Suprapubic skin (tissue), 4 donors: ENCODE measurements at regions not wholly inside any gene's neighbourhood (a gene's known extent, or its start where the extent isn't known, plus 50 kb on each side); places are given as distances from the start of the nearest gene placed in this dataset.
"Not testable (repeated sequence)": the region's sequence is repeated elsewhere in the genome, so short reads cannot be mapped to it uniquely, and the experiment has no call there.

Experiments used
- DNase-seq, 2 donors: peaks; one replicate each; pipeline ENCODE4 v3.0.0-alpha.2; 2019; ENCODE audit warnings: low spot score in 2 of 2
- H3K27ac ChIP-seq: fragments of 200-600 bp; sonication (generic); one replicate; pipeline ENCODE4 v1.5.1; 2019
- H3K27me3 ChIP-seq: fragments of 200-600 bp; sonication (generic); one replicate; pipeline ENCODE4 v1.5.1; 2019
- H3K36me3 ChIP-seq: fragments of 200-600 bp; sonication (generic); one replicate; pipeline ENCODE4 v1.5.1; 2019
- H3K4me1 ChIP-seq: fragments of 200-600 bp; sonication (generic); one replicate; pipeline ENCODE4 v1.5.1; 2019
- H3K4me3 ChIP-seq: fragments of 200-600 bp; sonication (generic); one replicate; pipeline ENCODE4 v1.5.1; 2019; ENCODE audit warnings: mild to moderate bottlenecking
- H3K9me3 ChIP-seq: fragments of 200-600 bp; sonication (generic); one replicate; pipeline ENCODE4 v1.5.1; 2019
- EP300 ChIP-seq: sonication (generic); formaldehyde crosslinking; IDR thresholded peaks from one replicate; pipeline ENCODE4 v1.6.1; 2017; ENCODE audit warnings: antibody characterized with exemption
- POLR2A ChIP-seq, 2 donors: fragments of 450-650 bp; IDR thresholded peaks; one replicate each; pipeline ENCODE4 v1.6.1; 2017; ENCODE audit warnings: antibody characterized with exemption in 2 of 2, mild to moderate bottlenecking in 2 of 2, moderate library complexity in 2 of 2
- POLR2AphosphoS5 ChIP-seq, 3 donors: sonication (generic); formaldehyde crosslinking; IDR thresholded peaks; one replicate each; pipeline ENCODE4 v1.6.1; 2017; ENCODE audit warnings: antibody characterized with exemption in 3 of 3
- WGBS: methylation state at CpG from one replicate; pipeline ENCODE4 v1.1.5; 2018; 5-methylcytosine and 5-hydroxymethylcytosine counted together
- TF ChIP-seq, protein P1 (sequence below), 2 donors: fragments of 200-600 bp in 1 of 2; fragments of 450-650 bp in 1 of 2; sonication (generic) in 1 of 2; IDR thresholded peaks; one replicate each; pipeline ENCODE4 v1.5.1; 2016 to 2019; ENCODE audit warnings: antibody characterized with exemption in 2 of 2, mild to moderate bottlenecking in 1 of 2, moderate library complexity in 1 of 2

DNA sequence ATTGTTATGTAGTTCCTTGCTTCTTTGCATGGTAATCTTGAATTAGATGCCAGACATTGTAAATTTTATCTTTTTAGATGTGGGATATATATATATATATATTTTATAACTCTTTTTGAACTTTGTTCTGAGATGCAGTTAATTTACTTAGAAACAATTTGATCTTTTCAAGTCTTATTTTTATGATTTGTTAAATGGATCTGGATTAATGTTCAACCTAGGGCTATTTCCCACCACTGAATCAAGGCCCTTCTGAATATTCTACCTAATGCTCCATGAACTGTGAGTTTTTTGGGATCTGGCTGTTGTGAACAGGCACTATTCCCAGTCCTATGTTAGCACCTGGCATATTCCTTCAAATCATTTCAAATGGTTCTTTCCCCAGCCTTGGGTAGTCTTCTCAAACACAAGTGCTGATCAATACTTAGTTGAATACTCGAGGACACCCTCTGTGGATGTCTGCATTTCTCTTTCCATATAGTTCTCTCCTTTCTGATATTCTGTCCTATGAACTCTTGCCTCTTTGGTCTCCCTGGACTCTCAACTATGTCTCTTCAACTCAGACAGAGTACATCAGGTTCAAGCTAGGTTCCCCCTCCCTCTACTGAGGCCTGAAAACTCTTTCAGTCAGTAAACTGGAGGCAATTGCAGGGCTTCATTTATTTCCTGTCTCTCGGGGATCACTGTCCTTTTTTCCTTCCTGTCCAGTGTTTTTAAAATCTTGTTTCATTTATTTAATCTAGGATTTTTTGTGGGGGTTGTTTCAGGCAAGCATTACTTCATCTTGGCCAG is 1538.1 kb downstream of the KHDRBS2 start:
- not testable (repeated sequence) for H3K27ac ChIP-seq, H3K4me3 ChIP-seq, H3K9me3 ChIP-seq, H3K4me1 ChIP-seq, H3K27me3 ChIP-seq, DNase-seq, H3K36me3 ChIP-seq
- WGBS: 51% methylated on average over 2 of the region's 2 CpGs

DNA sequence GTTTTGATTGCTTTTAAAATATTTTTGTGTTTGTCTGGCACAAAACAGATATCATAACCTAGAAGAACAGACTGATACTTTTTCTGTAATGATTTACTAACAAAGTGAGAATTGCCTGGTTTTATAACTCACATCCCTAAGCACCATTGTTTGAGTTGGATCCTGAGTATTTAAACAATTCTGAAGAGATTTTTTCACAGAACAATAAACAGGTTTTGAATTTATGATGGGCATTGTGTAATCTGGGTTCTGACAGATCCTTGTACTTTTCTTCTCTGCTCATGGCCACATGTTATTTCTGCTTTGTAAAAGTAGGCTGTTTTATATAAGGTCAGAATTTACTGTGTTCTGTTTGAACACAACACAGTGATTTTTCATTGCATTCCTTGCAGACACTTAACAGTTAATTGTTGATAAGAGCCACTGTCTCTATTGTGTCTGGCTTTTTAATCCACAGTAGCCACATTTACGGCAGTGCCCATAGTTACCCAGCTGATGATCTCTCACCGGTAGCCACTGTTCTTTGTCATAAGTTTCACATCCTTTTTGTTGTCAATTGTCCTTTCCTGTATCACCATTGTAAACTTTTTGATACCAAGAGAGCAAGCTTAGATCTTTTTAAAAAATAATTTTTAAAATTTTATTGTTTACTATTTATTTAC is 1548.1 kb downstream of the KHDRBS2 start:
- 69% methylated on average over 2 of the region's 2 CpGs for WGBS

DNA sequence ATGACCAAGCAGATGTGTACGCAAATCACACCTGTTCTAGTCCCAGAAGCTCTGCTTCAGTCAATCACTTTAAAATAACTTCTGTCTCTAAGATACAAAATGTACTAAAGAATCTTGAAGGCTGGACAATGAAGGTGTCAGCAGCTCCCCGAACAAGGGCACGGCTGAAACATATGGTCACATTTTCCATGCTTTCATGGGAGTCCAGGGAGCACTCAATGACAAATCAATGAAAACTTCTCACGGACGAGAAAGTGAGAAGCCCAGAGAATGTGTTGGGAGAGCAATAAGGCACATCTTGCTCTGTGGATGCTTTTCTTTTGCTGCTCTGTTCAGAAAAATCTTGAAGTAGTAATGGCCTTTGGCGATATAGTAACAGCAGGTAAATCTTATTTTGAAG is 1548.7 kb downstream of the KHDRBS2 start:
- not testable (repeated sequence) for H3K9me3 ChIP-seq, H3K27me3 ChIP-seq, DNase-seq, H3K27ac ChIP-seq, H3K4me1 ChIP-seq, H3K4me3 ChIP-seq, H3K36me3 ChIP-seq
- WGBS: 71% methylated on average over 6 of the region's 6 CpGs

More for the DNA sequence above, 1548.1 kb downstream of the KHDRBS2 start:
- not testable (repeated sequence) for H3K9me3 ChIP-seq, H3K27ac ChIP-seq, H3K27me3 ChIP-seq, H3K4me3 ChIP-seq, DNase-seq, H3K4me1 ChIP-seq, H3K36me3 ChIP-seq

DNA sequence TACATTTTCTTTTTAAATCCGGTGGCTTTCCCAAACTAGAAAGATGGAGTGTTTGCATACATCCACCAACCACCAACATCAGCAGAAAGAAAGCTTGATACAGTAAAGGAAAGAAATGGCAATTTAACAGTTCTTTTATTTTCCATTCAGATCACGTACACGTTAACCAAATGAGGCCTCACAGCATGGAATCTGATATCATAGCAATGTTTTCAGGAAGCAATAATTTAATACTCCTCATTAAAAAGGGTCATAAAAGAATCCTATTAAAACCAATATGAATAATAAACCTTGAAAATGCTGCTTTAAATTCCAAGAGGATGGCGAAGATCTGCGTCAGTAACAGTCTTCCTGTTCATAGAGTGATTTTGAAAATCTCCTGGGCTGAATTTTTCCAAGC is 1562.1 kb downstream of the KHDRBS2 start:
- H3K27me3 ChIP-seq, H3K4me3 ChIP-seq, H3K4me1 ChIP-seq, DNase-seq, H3K36me3 ChIP-seq, H3K9me3 ChIP-seq, H3K27ac ChIP-seq: not testable (repeated sequence)
- 66% methylated on average over 5 of the region's 5 CpGs for WGBS

DNA sequence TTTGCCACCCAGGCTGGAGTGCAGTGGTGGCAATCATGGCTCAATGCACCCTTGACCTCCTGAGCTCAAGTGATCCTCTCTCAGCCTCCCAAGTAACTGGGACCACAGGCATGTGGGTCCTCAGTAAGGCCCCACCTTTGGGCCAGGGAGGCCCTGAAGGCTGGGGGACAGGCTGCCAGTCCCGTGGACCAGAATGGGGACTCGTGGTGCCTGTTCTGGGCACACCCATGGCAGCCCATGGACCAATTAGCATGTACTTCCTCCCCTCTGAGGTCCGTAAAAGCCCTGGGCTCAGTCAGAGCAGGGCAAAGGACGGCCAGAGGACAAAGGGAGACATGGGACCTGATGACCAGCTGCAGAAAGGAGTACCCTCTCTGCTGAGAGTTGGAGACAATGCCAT is 1590.8 kb downstream of the KHDRBS2 start:
- TF ChIP-seq POLR2A (IDR thresholded peaks at IDR 0.05) (no peak), POLR2AphosphoS5 (IDR thresholded peaks at IDR 0.05) (no peak), EP300 (no peak)
- TF ChIP-seq, protein P1, sequence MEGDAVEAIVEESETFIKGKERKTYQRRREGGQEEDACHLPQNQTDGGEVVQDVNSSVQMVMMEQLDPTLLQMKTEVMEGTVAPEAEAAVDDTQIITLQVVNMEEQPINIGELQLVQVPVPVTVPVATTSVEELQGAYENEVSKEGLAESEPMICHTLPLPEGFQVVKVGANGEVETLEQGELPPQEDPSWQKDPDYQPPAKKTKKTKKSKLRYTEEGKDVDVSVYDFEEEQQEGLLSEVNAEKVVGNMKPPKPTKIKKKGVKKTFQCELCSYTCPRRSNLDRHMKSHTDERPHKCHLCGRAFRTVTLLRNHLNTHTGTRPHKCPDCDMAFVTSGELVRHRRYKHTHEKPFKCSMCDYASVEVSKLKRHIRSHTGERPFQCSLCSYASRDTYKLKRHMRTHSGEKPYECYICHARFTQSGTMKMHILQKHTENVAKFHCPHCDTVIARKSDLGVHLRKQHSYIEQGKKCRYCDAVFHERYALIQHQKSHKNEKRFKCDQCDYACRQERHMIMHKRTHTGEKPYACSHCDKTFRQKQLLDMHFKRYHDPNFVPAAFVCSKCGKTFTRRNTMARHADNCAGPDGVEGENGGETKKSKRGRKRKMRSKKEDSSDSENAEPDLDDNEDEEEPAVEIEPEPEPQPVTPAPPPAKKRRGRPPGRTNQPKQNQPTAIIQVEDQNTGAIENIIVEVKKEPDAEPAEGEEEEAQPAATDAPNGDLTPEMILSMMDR (IDR thresholded peaks at IDR 0.05): no peak
- WGBS: no CpG with 5 or more reads among the region's 4 CpGs

DNA sequence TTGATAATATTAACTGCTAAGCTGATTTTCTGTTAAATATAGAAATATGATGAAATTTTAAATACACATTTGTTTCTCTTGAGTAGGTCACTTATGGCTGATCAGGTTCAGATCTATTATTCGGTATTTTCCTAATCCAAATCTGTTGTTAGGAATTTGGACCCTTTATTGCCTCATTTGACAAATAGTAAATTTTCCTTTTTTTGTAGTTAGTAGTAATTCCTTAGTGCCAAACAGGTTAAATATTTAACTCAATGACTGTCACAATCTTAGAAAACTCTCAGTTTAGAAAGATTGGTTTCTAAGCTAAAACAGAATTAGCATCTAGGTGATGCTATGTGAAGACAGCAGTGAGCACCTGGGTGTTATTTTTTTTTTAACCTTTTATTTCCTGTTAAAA is 1598.9 kb downstream of the KHDRBS2 start:
- no peak overlapping the region for H3K27ac ChIP-seq
- no peaks in the 10 kb centered on the region for H3K27me3 ChIP-seq
- H3K4me3 ChIP-seq: no peak overlapping the region
- WGBS: 75% methylated on average over 1 of the region's 1 CpG
- TF ChIP-seq, protein P1 (IDR thresholded peaks at IDR 0.05): no peak
- no peaks in the 10 kb centered on the region for H3K36me3 ChIP-seq
- no peaks in the 10 kb centered on the region for H3K4me1 ChIP-seq
- no peak for DNase-seq
- H3K9me3 ChIP-seq: no peaks in the 10 kb centered on the region

More for the DNA sequence above, 1590.8 kb downstream of the KHDRBS2 start:
- H3K27me3 ChIP-seq: no peaks in the 10 kb centered on the region
- peaks cover 4% of the 10 kb centered on the region for H3K9me3 ChIP-seq
- no peak for DNase-seq
- no peaks in the 10 kb centered on the region for H3K36me3 ChIP-seq
- H3K27ac ChIP-seq: no peak overlapping the region
- H3K4me3 ChIP-seq: no peak overlapping the region
- H3K4me1 ChIP-seq: no peaks in the 10 kb centered on the region

DNA sequence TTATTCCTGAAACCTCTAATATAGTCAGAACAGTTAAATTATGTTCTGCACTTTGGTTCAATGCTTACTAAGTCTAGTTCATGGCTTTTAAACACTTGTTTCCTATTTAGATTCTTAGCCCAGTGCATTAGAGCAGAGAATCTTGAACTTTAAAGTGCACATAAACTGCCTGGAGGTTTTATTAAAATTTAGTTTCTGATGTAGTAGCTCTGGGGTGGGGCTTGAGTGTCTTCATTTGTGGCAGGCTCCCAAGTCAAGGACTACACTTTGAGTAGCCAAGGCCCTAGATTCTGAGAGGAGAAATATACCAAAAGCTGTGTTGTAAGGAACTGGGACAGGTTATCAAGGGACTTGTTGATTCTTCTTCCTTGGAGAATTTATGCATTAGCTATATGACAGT is 1604.2 kb downstream of the KHDRBS2 start:
- Histone ChIP-seq H3K36me3 (no peaks in the 10 kb centered on the region), H3K27me3 (no peaks in the 10 kb centered on the region), H3K4me3 (no peak overlapping the region), H3K4me1 (no peaks in the 10 kb centered on the region), H3K9me3 (no peaks in the 10 kb centered on the region), H3K27ac (no peak overlapping the region)
- DNase-seq: no peak
- TF ChIP-seq, protein P1 (IDR thresholded peaks at IDR 0.05): no peak
- TF ChIP-seq POLR2AphosphoS5 (IDR thresholded peaks at IDR 0.05): no peak
- TF ChIP-seq POLR2A (IDR thresholded peaks at IDR 0.05): no peak
- no peak for TF ChIP-seq EP300
